ENCODE measurements at regions not wholly inside any gene's neighbourhood (a gene's known extent, or its start where the extent isn't known, plus 50 kb on each side); places are given as distances from the start of the nearest gene placed in this dataset.

GRCh38 chr3:177824841-177825240 is 627.6 kb upstream of the TBL1XR1 start:
- TF ChIP-seq CTCF (IDR thresholded peaks at IDR 0.05), result no peak
- no peaks in the 10 kb centered on the region for H3K27me3 Mint-ChIP-seq (ENCODE audit: low read depth)
- no peaks in the 10 kb centered on the region for H3K36me3 Mint-ChIP-seq (ENCODE audit: low read depth)
- H3K9me3 Mint-ChIP-seq (ENCODE audit: low read depth), result no peaks in the 10 kb centered on the region
- peaks cover 60% of the 10 kb centered on the region for H3K4me1 Mint-ChIP-seq (ENCODE audit: low read depth)
- no peak overlapping the region for H3K4me3 Mint-ChIP-seq (ENCODE audit: unreplicated experiment)
- no peak overlapping the region for H3K27ac Mint-ChIP-seq (ENCODE audit: unreplicated experiment)
- DNase-seq (ENCODE audit: low spot score), result no peak

GRCh38 chr3:177826253-177826652 is 629.0 kb upstream of the TBL1XR1 start:
- Mint-ChIP-seq H3K36me3 (ENCODE audit: low read depth) (no peaks in the 10 kb centered on the region), H3K4me1 (ENCODE audit: low read depth) (peaks cover 60% of the 10 kb centered on the region), H3K27me3 (ENCODE audit: low read depth) (no peaks in the 10 kb centered on the region), H3K4me3 (ENCODE audit: unreplicated experiment) (no peak overlapping the region), H3K9me3 (ENCODE audit: low read depth) (no peaks in the 10 kb centered on the region), H3K27ac (ENCODE audit: unreplicated experiment) (peak overlapping the region; percentile 38)
- no peak for TF ChIP-seq CTCF (IDR thresholded peaks at IDR 0.05)
- no peak for DNase-seq (ENCODE audit: low spot score)

- TF ChIP-seq CTCF (IDR thresholded peaks at IDR 0.05), result no peak
- Mint-ChIP-seq H3K4me3 (ENCODE audit: unreplicated experiment) (no peak overlapping the region), H3K9me3 (ENCODE audit: low read depth) (no peaks in the 10 kb centered on the region), H3K27me3 (ENCODE audit: low read depth) (no peaks in the 10 kb centered on the region), H3K4me1 (ENCODE audit: low read depth) (peaks cover 56% of the 10 kb centered on the region), H3K36me3 (ENCODE audit: low read depth) (no peaks in the 10 kb centered on the region), H3K27ac (ENCODE audit: unreplicated experiment) (peak overlapping the region; percentile 81)
- DNase-seq (ENCODE audit: low spot score), result no peak
Measured at GRCh38 chr3:177827511-177828207, 630.4 kb upstream of the TBL1XR1 start.

GRCh38 chr3:177828208-177828565 is 630.9 kb upstream of the TBL1XR1 start:
- peak overlapping the region; percentile 81 for H3K27ac Mint-ChIP-seq (ENCODE audit: unreplicated experiment)
- no peaks in the 10 kb centered on the region for H3K27me3 Mint-ChIP-seq (ENCODE audit: low read depth)
- no peaks in the 10 kb centered on the region for H3K36me3 Mint-ChIP-seq (ENCODE audit: low read depth)
- no peak for TF ChIP-seq CTCF (IDR thresholded peaks at IDR 0.05)
- peaks cover 55% of the 10 kb centered on the region for H3K4me1 Mint-ChIP-seq (ENCODE audit: low read depth)
- no peak overlapping the region for H3K4me3 Mint-ChIP-seq (ENCODE audit: unreplicated experiment)
- DNase-seq (ENCODE audit: low spot score), result no peak
- no peaks in the 10 kb centered on the region for H3K9me3 Mint-ChIP-seq (ENCODE audit: low read depth)

DNA sequence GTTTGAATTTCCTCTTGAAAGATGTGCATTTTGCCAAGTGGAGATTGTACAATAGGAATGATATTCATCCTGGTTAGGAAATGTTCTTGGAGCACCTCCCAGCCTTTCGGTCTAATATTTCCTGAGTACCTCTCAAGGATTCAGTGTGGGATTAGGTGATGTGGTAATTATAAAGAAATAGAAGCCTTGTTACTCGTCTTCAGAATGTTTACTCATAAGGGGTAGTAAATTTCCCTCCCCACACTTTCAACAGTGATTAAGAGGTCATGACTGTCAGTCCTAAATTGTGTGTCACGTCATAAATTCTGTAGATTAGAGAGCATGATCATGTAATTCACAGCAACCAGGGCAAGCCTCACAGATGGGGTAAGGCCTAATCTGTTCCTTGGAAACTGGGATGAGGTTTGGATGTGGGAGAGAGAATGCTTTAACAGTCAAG is 633.1 kb upstream of the TBL1XR1 start:
- no peaks in the 10 kb centered on the region for H3K27me3 Mint-ChIP-seq (ENCODE audit: low read depth)
- no peak for TF ChIP-seq CTCF (IDR thresholded peaks at IDR 0.05)
- H3K9me3 Mint-ChIP-seq (ENCODE audit: low read depth), result no peaks in the 10 kb centered on the region
- peaks cover 58% of the 10 kb centered on the region for H3K4me1 Mint-ChIP-seq (ENCODE audit: low read depth)
- peak overlapping the region; percentile 57 for H3K27ac Mint-ChIP-seq (ENCODE audit: unreplicated experiment)
- H3K4me3 Mint-ChIP-seq (ENCODE audit: unreplicated experiment), result no peak overlapping the region
- H3K36me3 Mint-ChIP-seq (ENCODE audit: low read depth), result no peaks in the 10 kb centered on the region
- DNase-seq (ENCODE audit: low spot score), result no peak

Data from chondrocyte (in vitro differentiated cells).